HepG2 (cell line): ENCODE measurements at regions not wholly inside any gene's neighbourhood (a gene's known extent, or its start where the extent isn't known, plus 50 kb on each side); places are given as distances from the start of the nearest gene placed in this dataset.

Source experiments
- ATAC-seq: fragments of 200-7000 bp; cut with Tn5 transposase; 3 replicates; pipeline ENCODE4 v1.9.1; 2020; ENCODE audit warnings: mild to moderate bottlenecking, moderate library complexity
- BruUV-seq: library from RNA; stranded (reverse); fragments of 400-500 nt; replicated peaks from 2 replicates; lab custom pipeline; 2021; lab: Mats Ljungman, UMichigan
- CTCF ChIA-PET: fragments of 300-600 bp; formaldehyde crosslinking; extraction: SDS; loops from one replicate; lab custom pipeline; 2021; ENCODE audit warnings: low total read pairs, inconsistent platforms, low intra/inter-chr PET ratio; lab: Yijun Ruan, JAX
- POLR2A ChIA-PET: fragments of 350-600 bp; sonication (Branson Sonifier 250); formaldehyde crosslinking; loops from one replicate; lab custom pipeline; 2020; ENCODE audit warnings: antibody characterized with exemption, inconsistent platforms; lab: Yijun Ruan, JAX
- DNase-seq: peaks from one replicate; pipeline ENCODE4 v3.0.0-alpha.2; 2015; ENCODE audit warnings: low spot score
- FAIRE-seq: peaks from 3 replicates; lab custom pipeline; 2011; peaks lifted over from hg19 to GRCh38; lab: Jason Lieb, UNC
- H2AFZ ChIP-seq: one replicate; pipeline ENCODE4 v1.6.1; 2011; ENCODE audit warnings: low read length, inconsistent platforms
- H3K27ac ChIP-seq: fragments of 300-600 bp; 3 replicates; pipeline ENCODE4 v1.8.0; 2011; ENCODE audit warnings: mixed run types, mild to moderate bottlenecking, mixed read lengths, low read length, inconsistent platforms; ENCODE audit not compliant: insufficient read depth; ENCODE audit errors: extremely low read length
- H3K27me3 ChIP-seq, 2 experiments: fragments of 200-600 bp in 1 of 2; 2 replicates in 1 of 2; 3 replicates in 1 of 2; pipeline versions ENCODE4 v1.6.0 to v1.8.0; 2011; ENCODE audit warnings: low read length in 2 of 2, mild to moderate bottlenecking in 2 of 2, moderate library complexity in 2 of 2, inconsistent platforms in 1 of 2; ENCODE audit not compliant: insufficient read depth in 2 of 2, control insufficient read depth in 1 of 2
- H3K36me3 ChIP-seq, 2 experiments: fragments of 200-600 bp in 1 of 2; replicated peaks in 1 of 2; 2 replicates in 1 of 2; 3 replicates in 1 of 2; pipeline versions ENCODE4 v1.5.1 to v1.8.0; 2011; ENCODE audit warnings: low read length in 2 of 2, inconsistent platforms in 1 of 2; ENCODE audit not compliant: insufficient read depth in 2 of 2, control insufficient read depth in 1 of 2
- H3K4me1 ChIP-seq: 2 replicates; pipeline ENCODE4 v1.5.1; 2012; ENCODE audit warnings: low read length, inconsistent platforms; ENCODE audit not compliant: insufficient read depth
- H3K4me2 ChIP-seq: 2 replicates; pipeline ENCODE4 v1.6.0; 2011; ENCODE audit warnings: low read depth, low read length, inconsistent platforms
- H3K4me3 ChIP-seq, 3 experiments: fragments of 200-600 bp in 1 of 3; sonication (generic), shearing (Covaris generic) in 1 of 3; replicated peaks in 1 of 3; 2 replicates each; pipeline ENCODE4 v1.5.1; 2011 to 2016; ENCODE audit warnings: low read length in 3 of 3, inconsistent platforms in 2 of 3, low read depth in 2 of 3, mild to moderate bottlenecking in 2 of 3, control low read depth in 1 of 3, mixed read lengths in 1 of 3; ENCODE audit not compliant: insufficient read depth in 1 of 3
- H3K79me2 ChIP-seq: one replicate; pipeline ENCODE4 v1.6.1; 2011; ENCODE audit warnings: low read length, inconsistent platforms; ENCODE audit not compliant: insufficient read depth
- H3K9ac ChIP-seq: 2 replicates; pipeline ENCODE4 v1.6.0; 2011; ENCODE audit warnings: mild to moderate bottlenecking, low read depth, low read length, inconsistent platforms; ENCODE audit not compliant: insufficient read depth
- H3K9me3 ChIP-seq: 2 replicates; pipeline ENCODE4 v1.5.1; 2012; ENCODE audit warnings: mild to moderate bottlenecking, low read length
- H4K20me1 ChIP-seq: 2 replicates; pipeline ENCODE4 v1.6.0; 2011; ENCODE audit warnings: inconsistent platforms, mild to moderate bottlenecking, low read length, moderate library complexity; ENCODE audit not compliant: insufficient read depth
- DMAP1 ChIP-seq: IDR thresholded peaks from 2 replicates; pipeline ENCODE4 v1.6.1; 2016
- DZIP1 ChIP-seq: sonication (generic); formaldehyde crosslinking; IDR thresholded peaks from 2 replicates; pipeline ENCODE4 v1.5.0; 2020; ENCODE audit warnings: mild to moderate bottlenecking, missing genetic modification reagents
- FOXK1 ChIP-seq: sonication (generic); formaldehyde crosslinking; IDR thresholded peaks from 2 replicates; pipeline ENCODE4 v1.4.0; 2020; ENCODE audit warnings: low read depth, missing genetic modification reagents, borderline replicate concordance
- HOXA3 ChIP-seq: sonication (generic); formaldehyde crosslinking; IDR thresholded peaks from 2 replicates; pipeline ENCODE4 v1.5.0; 2020; ENCODE audit warnings: missing genetic modification reagents
- IRX3 ChIP-seq: sonication (generic); formaldehyde crosslinking; IDR thresholded peaks from 2 replicates; pipeline ENCODE4 v1.8.1; 2023; ENCODE audit warnings: mild to moderate bottlenecking, low read depth, missing genetic modification reagents, borderline replicate concordance
- KDM5B ChIP-seq: sonication (generic); formaldehyde crosslinking; IDR thresholded peaks from 2 replicates; pipeline ENCODE4 v1.4.0; 2020; ENCODE audit warnings: missing genetic modification reagents, mild to moderate bottlenecking, borderline replicate concordance
- MIXL1 ChIP-seq: IDR thresholded peaks from 2 replicates; pipeline ENCODE4 v1.6.1; 2016
- PHB2 ChIP-seq: fragments of 450-650 bp; IDR thresholded peaks from 2 replicates; pipeline ENCODE4 v1.6.1; 2018; ENCODE audit not compliant: partially characterized antibody
- SMARCC2 ChIP-seq: fragments of 450-650 bp; IDR thresholded peaks from 2 replicates; pipeline ENCODE4 v1.6.1; 2017; ENCODE audit warnings: antibody characterized with exemption, mild to moderate bottlenecking
- TCF12 ChIP-seq, 2 experiments: fragments of 450-650 bp in 1 of 2; sonication (generic) in 1 of 2; formaldehyde crosslinking in 1 of 2; IDR thresholded peaks; 2 replicates each; pipeline versions ENCODE4 v1.6.1 to v1.8.0; 2017 to 2022; ENCODE audit warnings: antibody characterized with exemption in 1 of 2, mild to moderate bottlenecking in 1 of 2, missing genetic modification reagents in 1 of 2, moderate library complexity in 1 of 2
- XBP1 ChIP-seq: sonication (generic); formaldehyde crosslinking; IDR thresholded peaks from 2 replicates; pipeline ENCODE4 v1.5.0; 2020; ENCODE audit warnings: missing genetic modification reagents
- ZBTB1 ChIP-seq: sonication (generic); formaldehyde crosslinking; IDR thresholded peaks from 2 replicates; pipeline ENCODE4 v1.4.0; 2020; ENCODE audit warnings: missing genetic modification reagents, borderline replicate concordance
- ZNF260 ChIP-seq: sonication (generic); formaldehyde crosslinking; IDR thresholded peaks from 2 replicates; pipeline ENCODE4 v1.4.0; 2020; ENCODE audit warnings: missing genetic modification reagents, low read depth, mild to moderate bottlenecking, borderline replicate concordance
- ZNF281 ChIP-seq: sonication (generic); formaldehyde crosslinking; IDR thresholded peaks from 2 replicates; pipeline ENCODE4 v1.4.0; 2020; ENCODE audit warnings: missing genetic modification reagents, borderline replicate concordance
- ZNF33B ChIP-seq: sonication (generic); formaldehyde crosslinking; IDR thresholded peaks from 2 replicates; pipeline ENCODE4 v1.5.1; 2020; ENCODE audit warnings: mild to moderate bottlenecking, missing genetic modification reagents
- ZNF510 ChIP-seq: sonication (generic); formaldehyde crosslinking; IDR thresholded peaks from 2 replicates; pipeline ENCODE4 v1.4.0; 2020; ENCODE audit warnings: low read depth, mild to moderate bottlenecking, missing genetic modification reagents
- ZNF567 ChIP-seq: sonication (generic); formaldehyde crosslinking; IDR thresholded peaks from 2 replicates; pipeline ENCODE4 v1.8.1; 2023; ENCODE audit warnings: mild to moderate bottlenecking, missing genetic modification reagents, borderline replicate concordance
- ZNF709 ChIP-seq: sonication (generic); formaldehyde crosslinking; IDR thresholded peaks from 2 replicates; pipeline ENCODE4 v1.5.0; 2020; ENCODE audit warnings: mild to moderate bottlenecking, missing genetic modification reagents
- WGBS: methylation state at CpG from one replicate; pipeline ENCODE4 v1.1.6; 2017; ENCODE audit warnings: low lambda C conversion rate; 5-methylcytosine and 5-hydroxymethylcytosine counted together
- in situ Hi-C: cut with HindIII; loops from 2 replicates; pipeline ENCODE4 v1.10.0; 2017; ENCODE audit warnings: low pct_unique_long_range_greater_than_20kb; ENCODE audit not compliant: extremely low pct_ligation_motif_present
- intact Hi-C: fragments of 100-400 bp; cut with micrococcal nuclease; formaldehyde crosslinking; loops from one replicate; pipeline ENCODE4 v1.10.0; 2022; ENCODE audit not compliant: unreplicated experiment

- Histone ChIP-seq H3K4me1 (no peaks in the 10 kb centered on the region), H2AFZ (no peak overlapping the region), H3K36me3 (no peaks in the 10 kb centered on the region), H3K9me3 (no peaks in the 10 kb centered on the region), H3K9ac (no peak overlapping the region), H3K27ac (no peak overlapping the region), H3K4me2 (no peak overlapping the region), H3K27me3 (no peaks in the 10 kb centered on the region), H3K4me3 (no peak overlapping the region), H4K20me1 (no peaks in the 10 kb centered on the region), H3K79me2 (no peaks in the 10 kb centered on the region)
- BruUV-seq, result no TSS peak
- CTCF ChIA-PET, result no interaction called here
- no peak for DNase-seq
- intact Hi-C loops (no loop called here), in situ Hi-C loops (no loop called here)
- no peak for FAIRE-seq
- WGBS, result 2% methylated on average over 4 of the region's 4 CpGs
- POLR2A ChIA-PET, result no interaction called here
- ATAC-seq, result no peak
- no peak for TF ChIP-seq FOXK1 (CRISPR knock-in tag)
- no peak for TF ChIP-seq ZNF567 (CRISPR knock-in tag)
- TF ChIP-seq TCF12 (IDR thresholded peaks at IDR 0.05), result no peak
- TF ChIP-seq TCF12 (CRISPR knock-in tag; IDR thresholded peaks at IDR 0.05), result no peak
- TF ChIP-seq MIXL1 (CRISPR knock-in tag), result no peak
- TF ChIP-seq XBP1, result no peak
- TF ChIP-seq ZNF510, result no peak
- no peak for TF ChIP-seq ZNF281 (CRISPR knock-in tag)
- TF ChIP-seq ZBTB1, result no peak
- TF ChIP-seq DMAP1 (CRISPR knock-in tag), result no peak
- TF ChIP-seq IRX3 (CRISPR knock-in tag), result no peak
- no peak for TF ChIP-seq PHB2
- no peak for TF ChIP-seq HOXA3 (CRISPR knock-in tag)
- TF ChIP-seq SMARCC2, result no peak
- TF ChIP-seq DZIP1 (CRISPR knock-in tag), result no peak
- no peak for TF ChIP-seq ZNF33B (CRISPR knock-in tag)
- no peak for TF ChIP-seq ZNF709 (CRISPR knock-in tag)
- TF ChIP-seq ZNF260, result no peak
- no peak for TF ChIP-seq KDM5B (CRISPR knock-in tag)
Observed at GRCh38 chr7:46928719-46929118, 653.2 kb downstream of the TNS3 start.
